Esophagus muscularis mucosa (tissue), 3 donors: ENCODE measurements at regions not wholly inside any gene's neighbourhood (a gene's known extent, or its start where the extent isn't known, plus 50 kb on each side); places are given as distances from the start of the nearest gene placed in this dataset.

Experiments
- POLR2AphosphoS5 ChIP-seq, 2 donors: sonication (generic); formaldehyde crosslinking; IDR thresholded peaks; one replicate each; pipeline ENCODE4 v1.6.1; 2017; ENCODE audit warnings: antibody characterized with exemption in 2 of 2
- TF ChIP-seq, protein P1 (sequence below), 3 experiments: fragments of 200-600 bp in 2 of 3; fragments of 450-650 bp in 1 of 3; sonication (generic) in 2 of 3; IDR thresholded peaks; one replicate each; pipeline ENCODE4 v1.5.1; 2017 to 2019; ENCODE audit warnings: antibody characterized with exemption in 3 of 3, mild to moderate bottlenecking in 2 of 3, moderate library complexity in 1 of 3

DNA sequence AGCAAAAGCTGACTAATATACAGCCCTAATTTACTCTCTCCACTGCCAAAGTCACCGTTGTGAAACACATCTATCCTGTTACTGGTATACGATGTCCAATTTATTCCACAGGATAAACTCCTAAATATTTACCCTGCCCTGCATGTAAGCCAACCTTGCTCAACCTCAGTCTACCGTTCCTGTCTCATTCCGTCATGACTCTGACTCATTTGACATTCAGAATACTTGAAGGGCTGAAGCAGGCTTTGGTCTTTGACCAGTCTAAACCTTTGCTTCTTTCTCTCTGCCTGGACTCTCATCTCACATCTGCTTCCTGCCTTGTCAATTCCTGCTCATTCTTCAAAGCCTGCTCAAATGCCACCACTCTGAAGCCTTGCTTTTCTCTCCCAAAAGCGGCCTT lies 157.5 kb downstream of the SCP2D1 start:
- TF ChIP-seq, protein P1, sequence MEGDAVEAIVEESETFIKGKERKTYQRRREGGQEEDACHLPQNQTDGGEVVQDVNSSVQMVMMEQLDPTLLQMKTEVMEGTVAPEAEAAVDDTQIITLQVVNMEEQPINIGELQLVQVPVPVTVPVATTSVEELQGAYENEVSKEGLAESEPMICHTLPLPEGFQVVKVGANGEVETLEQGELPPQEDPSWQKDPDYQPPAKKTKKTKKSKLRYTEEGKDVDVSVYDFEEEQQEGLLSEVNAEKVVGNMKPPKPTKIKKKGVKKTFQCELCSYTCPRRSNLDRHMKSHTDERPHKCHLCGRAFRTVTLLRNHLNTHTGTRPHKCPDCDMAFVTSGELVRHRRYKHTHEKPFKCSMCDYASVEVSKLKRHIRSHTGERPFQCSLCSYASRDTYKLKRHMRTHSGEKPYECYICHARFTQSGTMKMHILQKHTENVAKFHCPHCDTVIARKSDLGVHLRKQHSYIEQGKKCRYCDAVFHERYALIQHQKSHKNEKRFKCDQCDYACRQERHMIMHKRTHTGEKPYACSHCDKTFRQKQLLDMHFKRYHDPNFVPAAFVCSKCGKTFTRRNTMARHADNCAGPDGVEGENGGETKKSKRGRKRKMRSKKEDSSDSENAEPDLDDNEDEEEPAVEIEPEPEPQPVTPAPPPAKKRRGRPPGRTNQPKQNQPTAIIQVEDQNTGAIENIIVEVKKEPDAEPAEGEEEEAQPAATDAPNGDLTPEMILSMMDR (IDR thresholded peaks at IDR 0.05), result no peak
- no peak for TF ChIP-seq POLR2AphosphoS5 (IDR thresholded peaks at IDR 0.05)
